Epidermal melanocyte (primary cell): ENCODE measurements at regions not wholly inside any gene's neighbourhood (a gene's known extent, or its start where the extent isn't known, plus 50 kb on each side); places are given as distances from the start of the nearest gene placed in this dataset.

ENCODE experiments used
- DNase-seq: peaks from one replicate; pipeline ENCODE4 v3.0.0; 2011; ENCODE audit warnings: low spot score; ENCODE audit not compliant: insufficient read length

DNA sequence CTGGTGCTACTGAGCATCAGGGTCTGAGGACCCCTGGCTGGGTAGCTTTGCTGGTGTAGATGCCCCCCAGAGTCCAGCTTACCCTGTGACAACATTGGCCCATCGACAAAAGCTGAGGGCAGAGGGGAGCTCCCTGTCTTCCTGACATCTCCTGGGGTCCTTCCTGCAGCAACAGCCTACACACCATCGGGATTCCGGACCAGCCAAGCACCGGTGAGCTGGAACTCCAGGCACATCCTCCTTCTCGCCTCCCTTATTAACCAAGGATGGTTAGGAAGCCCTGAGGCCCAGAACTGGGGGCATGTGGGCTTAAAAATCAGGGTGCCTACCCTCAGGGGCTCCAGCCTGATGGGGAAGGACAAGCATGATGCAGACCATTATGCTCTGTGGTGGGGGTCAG is 658.0 kb downstream of the PTPRU start:
- DNase-seq = no peak

DNA sequence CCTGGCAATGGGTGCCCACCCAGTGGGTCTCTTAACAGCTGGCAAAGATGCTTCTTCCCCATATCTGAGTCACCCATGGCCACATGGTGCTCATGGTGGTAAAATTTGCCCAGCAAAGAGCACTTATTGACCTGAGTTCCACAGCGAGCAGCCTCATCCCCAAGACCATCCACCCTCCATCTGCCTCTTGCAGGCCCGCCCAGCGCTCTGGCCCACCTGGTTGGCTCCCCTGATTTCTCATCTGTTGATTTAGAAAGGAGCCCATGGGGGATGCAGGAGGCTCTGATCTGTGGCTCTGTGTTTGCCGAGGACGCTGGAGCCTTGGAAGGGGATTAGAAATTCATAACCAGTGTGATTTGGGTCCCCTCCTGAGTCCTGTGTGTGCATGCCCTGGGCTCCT is 657.5 kb downstream of the PTPRU start:
- no peak for DNase-seq

DNA sequence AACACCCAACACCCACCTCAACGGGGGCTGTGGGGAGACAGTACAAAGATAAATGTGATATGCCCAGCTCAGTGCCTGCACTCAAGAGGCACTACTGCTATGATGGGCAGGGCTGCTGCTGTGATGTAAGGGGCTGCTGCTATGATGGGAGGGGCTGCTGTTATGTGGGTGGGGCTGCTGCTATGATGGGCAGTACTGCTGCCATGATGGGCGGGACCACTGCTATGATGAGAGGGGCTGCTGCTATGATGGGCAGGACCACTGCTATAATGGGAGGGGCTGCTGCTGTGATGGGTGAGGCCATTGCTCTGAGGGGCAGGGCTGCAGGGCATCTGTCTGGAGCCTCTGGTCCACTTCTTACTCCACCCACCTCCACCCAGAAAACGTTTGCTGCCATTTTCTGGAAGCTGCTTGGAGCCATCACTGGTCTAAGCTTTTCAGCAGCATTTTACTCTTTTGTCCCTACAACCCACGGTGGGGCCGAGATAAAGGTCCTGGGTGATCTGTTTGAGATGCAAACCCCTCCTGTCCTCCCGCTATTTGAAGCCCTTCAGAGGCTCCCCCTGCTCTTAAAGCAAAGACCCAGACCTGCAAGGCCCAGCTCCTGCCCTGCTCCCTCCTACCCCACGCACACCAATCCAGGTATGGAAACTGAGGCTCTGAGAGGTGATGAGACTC is 656.9 kb downstream of the PTPRU start:
- DNase-seq = no peak

DNA sequence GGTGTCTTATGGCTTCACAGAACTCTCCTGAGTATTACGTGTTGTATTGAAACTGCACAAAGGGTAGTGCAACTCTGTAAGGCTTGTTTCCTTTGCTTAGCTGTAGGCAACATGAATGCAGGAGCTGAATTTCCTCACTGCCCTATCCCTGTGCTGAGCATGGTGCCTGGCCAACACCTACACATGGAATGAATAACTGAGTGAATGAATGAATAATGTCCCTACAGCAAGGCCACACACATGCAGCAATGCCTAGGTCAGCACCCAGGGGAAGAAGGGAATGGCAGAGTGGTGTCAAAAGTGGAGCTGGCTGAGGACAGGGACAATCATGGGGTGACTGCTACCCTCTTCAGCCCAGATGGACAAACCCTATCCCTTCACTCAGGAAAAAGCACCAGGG is 655.9 kb downstream of the PTPRU start:
- no peak for DNase-seq

DNA sequence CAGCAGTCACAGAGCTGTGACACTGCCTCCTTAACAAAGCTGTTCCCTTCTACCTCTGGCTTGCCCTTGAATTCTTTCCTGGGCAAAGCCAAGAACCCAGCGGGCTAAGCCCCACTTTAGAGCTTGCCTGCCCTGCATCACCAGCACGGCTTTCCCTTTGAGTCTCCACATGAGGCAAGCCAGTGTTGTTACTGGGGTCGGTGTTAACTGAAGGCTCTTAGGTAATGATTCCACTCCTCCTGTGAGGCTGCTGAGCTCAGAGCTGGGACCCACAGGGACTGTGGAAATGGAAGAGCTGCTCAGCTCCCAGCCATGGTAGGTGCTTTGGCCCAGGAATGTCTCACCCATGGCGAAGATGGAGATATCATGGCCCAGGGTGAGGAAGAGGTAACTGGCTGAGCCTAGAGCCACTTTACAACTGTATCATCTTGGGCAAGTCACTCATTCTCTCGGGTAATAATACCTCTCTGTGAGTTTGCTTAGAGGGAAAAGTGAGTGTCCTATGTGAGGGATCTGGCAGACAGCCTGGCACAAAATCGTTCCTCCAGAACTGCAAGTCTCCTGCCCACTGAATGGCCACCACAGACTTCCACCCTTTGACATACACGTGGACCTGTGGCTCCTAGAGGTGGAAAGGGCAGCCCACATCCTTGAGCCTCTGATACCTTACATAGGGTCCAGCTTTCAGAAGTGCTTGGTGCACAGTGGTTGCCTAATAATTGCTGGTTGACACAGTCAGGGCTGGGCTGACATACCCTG is 654.1 kb downstream of the PTPRU start:
- no peak for DNase-seq

DNA sequence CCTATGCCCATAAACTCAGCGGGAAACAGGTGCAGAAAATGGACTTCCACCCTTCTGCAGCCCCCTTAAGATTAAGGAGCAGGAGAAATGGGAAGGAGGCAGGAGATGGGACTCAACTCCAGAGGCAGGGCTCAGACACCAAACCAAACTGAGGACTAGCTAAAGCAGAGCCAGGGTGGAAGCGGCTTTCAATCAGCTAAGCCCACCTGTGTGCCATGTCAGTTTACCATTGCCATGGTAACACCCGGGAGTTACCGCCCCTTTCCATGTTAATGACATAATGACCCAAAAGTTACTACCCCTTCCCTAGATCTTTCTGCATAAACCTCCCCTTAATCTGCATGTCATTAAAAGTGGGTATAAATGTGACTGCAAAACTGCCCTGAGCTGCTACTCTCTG is 653.5 kb downstream of the PTPRU start:
- no peak for DNase-seq

DNA sequence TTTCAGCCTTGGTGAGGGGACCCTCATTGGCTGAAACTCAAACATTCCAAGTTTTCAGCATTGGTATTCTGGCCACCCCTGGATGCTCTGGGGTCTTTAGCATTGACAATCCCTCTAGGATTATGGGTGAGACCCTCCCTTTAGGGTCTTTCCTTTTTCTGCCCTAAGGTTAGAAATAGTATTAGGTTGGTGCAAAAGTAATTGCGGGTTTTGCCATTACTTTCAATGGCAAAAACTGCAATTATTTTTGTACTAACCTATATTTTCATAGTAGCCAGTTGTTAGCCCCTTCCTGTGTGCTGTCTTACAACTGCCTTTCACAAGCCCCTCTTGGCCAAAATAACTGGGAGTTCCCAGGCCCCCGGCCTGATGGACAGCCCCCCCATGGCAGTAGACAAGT is 648.4 kb downstream of the PTPRU start:
- no peak for DNase-seq

DNA sequence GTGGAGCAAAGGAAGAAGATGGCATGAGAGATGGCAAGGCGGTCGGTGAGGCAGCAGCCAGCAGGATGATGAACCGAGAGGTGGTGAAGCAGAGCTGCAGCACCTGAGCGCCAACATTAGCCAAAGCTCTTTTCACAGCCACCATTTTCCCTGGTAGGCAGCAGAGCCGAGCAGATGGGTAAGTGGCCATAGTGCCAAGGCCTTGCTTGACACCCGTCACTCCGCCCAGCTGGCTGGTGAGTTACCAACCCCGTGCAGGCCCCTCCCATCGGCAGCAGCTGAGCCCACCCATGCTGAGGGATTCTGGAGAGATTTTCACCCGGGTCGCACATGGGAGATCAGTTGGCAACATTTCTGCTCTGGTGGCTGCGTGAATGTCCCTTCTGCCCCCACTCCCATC is 647.7 kb downstream of the PTPRU start:
- no peak for DNase-seq

DNA sequence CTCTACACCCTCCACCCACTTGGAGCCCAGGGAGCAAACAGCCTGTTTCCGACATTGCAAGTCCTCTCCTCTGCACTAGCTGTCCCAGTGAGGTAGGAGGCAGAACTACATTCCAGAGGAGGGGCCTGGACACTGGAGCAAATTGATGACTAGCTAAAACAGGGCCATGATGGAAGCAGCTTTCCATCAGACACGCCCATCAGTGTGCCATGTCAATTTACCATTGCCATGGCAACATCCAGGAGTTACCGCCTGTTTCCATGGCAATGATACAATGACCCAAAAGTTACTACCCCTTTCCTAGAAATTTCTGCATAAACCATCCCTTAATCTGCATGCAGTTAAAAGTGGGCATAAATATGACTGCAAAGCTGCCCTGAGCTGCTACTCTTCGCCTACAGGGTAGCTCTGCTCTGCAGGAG is 647.1 kb downstream of the PTPRU start:
- no peak for DNase-seq

DNA sequence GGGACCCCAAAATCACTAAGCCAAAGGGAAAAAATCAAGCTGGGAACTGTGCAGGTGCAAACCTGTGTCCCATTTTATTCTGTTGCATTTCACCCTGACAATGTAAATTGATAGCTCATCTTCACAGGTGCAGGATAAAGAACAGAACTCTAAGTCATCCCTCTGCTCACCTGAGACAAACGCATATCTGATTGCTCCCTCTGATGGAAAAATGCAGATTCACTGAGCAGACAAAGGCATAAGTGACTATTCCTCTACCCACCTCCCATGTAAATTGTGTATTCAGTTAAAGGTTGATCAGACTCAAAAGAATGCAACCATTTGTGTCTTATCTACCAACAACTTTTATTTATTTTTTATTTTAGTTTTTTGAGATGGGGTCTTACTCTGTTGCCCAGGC is 644.2 kb downstream of the PTPRU start:
- DNase-seq = no peak

DNA sequence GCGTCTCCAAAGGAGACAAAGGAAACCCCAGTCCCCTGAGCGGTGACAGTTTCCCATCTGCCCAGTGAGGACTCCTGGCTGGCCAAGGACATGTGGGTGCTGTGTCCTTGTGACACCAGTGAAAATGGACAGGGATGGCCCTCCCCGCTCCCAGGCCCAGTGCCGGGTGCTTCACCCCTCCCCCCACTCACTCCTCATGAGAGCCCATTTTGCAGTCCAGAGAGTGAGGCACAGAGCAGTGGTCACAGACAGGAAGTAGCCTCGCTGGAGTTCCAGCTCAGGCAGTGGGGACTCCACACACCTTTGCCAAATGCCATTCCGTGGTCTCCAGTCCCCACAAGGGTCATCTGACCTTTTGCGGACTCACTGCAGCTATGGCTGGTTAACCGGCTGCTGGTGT is 642.9 kb downstream of the PTPRU start:
- no peak for DNase-seq

DNA sequence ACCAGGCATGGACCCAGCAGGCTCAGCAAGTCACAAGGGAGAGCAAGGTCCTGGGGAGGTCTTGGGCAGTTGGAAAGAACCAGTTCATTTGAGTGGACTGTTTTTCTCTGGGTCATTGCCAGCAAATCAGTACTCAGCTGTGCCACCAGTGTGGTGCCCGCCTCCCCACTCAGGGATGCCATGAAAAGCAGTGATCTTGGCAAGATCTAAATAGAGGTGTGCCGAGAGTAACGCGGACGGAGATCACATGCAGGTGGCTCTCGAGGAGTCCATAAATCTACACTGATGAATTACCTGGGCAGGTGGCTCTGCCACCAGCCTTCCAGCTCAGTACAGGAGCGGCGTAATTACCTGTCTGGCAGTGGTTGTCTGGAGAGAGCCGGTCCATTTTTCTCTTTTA is 642.2 kb downstream of the PTPRU start:
- no peak for DNase-seq

DNA sequence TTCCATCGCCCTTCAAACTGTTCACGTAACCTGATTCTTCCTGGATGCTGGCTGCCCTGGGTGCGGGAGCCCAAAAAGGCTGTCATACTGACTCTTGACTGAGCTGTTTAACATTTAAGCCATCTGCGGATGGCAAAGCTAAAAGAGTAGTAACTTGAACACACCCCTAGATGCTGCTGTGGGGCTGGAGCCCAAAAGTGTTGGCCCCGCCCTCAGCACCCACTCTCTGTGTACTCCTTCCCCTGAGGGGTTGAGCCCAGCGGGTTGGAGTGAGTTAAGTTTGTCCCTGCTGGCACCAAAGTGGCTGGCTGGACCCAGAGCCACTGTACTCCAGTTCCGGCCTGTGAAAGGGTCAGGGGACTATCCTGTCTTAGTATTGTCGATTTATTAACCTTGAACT is 640.6 kb downstream of the PTPRU start:
- DNase-seq = no peak

DNA sequence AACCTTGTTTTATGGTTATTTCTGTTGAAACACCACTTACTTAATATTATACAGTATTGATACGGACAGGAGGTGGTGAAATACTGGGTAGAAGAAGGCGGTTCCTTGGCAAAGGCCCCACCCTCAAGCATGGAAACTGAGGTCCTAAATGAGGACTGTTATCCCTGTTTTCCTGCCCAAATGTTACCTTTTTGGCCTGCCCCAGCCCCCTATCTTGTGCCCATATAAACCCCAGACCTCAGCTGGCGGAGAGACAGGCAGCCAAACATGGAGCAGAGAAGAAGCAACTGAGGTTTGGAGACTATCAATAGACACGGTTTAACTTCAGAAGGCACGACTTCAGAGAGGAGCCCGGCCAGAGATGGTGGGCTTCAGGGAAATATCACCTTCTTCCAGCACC is 640.1 kb downstream of the PTPRU start:
- DNase-seq = no peak

DNA sequence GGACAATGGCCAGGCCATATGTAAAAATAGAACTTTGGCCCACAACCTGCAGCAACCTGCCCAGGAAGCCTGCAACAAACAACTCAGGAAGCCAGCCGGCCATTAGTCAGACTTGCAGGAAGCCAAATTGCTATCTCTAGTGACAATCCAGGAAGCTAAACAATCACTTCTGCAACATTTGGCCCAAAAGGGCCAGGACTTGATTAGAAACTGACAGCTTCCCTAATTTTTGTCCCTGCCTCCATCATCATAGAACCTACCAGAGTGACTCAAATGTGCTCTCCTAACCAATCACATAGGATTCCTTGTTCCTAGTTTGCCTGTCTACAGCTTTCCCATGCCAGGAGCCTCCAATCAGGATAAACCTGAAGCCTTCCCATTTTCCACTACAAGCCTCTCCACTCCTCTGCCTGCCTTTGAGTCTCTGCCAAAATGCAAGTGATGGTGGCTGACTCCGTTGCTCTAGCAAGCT is 639.3 kb downstream of the PTPRU start:
- DNase-seq = no peak

DNA sequence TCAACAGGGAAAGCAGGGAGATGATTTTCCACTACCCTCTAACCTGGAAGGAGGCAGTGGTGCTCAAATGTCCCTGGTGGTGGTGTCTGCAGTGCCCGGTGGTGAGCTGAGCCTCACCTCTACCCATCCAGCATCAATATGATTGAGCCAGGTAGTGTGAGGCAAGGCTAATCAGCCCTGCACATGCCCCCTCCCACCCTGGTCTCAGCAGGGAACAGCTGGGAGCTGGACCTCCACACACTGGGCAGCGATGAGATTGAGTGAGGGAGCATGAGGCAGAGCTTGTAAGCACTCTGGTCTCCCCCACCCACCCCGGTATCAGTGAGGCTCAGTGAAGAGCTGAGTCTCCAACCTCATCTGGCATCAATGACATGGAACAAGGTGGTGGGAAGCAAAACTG is 634.3 kb downstream of the PTPRU start:
- no peak for DNase-seq

DNA sequence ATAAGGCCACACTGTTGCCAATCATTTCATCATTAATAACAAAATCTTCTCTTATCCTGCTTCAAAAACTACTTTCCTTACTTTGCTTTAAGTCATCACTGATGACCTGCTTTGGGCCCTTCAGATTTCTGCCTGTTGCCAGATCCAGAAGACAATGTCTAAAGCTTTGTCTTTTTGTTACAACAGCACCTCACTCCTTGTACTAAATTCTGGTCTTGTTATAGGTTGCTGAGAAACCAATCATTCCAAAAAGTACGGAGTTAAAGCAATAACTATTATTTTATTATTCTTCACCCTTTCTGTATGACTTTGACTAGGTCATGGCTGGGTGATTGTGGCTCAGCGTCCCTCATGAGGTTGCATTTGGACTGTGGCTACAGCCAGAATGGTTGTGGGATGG is 633.5 kb downstream of the PTPRU start:
- DNase-seq = no peak

DNA sequence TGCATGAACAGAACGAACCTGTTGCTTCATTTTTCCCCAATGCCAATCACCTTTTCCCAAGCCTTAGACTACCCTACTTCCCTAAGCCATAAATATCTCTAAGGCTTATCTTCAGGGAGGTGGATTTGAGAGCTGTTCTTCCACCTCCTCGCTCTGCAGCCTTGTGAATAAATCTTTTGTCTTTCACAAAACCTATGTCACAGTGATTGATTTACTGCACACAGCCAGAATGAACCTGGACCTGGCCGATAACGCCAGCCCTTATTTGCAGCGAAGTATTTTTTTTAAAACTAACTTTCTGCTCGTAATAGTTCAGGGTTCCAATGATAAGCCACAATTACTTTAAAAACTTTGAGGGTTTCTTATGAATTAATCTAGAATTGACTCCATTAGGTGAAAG is 632.6 kb downstream of the PTPRU start:
- DNase-seq = no peak

DNA sequence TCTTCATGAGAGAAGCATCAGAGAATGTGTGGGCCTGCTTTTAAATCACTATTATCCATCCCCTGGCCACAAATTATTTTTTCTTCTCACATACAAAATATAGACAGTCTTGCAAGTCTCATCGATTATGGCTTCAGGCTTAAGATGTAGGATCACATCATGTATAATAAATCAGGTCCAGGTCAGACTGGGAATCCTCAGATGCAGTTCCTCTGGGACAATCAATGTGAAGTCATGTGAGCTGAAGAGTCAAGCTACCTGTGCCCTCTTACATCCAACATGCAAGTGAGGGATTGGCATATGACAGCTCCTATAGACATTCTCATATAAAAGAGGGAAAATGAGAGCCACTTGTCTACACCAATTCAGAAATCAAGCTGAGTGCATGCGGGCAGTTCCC is 631.8 kb downstream of the PTPRU start:
- no peak for DNase-seq

DNA sequence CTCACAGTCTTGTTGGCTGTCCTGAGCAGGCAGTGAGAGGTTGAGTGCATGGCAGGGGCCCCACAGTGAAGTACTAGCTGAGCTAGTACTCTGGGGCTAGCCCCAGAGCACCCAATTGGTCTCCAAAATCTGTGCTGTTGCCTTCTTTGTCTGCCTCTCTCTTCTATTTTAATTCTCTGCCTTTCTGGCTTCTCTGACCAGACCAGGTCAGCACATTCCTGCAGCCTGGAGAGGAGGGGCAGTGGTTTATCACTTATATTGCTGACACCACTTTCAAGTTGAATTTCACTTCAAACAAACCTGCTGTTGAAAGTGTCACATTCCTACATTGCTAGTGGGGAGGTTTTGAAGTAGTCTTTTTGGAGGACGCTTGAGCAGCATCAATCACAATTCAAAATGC is 628.7 kb downstream of the PTPRU start:
- DNase-seq = no peak

DNA sequence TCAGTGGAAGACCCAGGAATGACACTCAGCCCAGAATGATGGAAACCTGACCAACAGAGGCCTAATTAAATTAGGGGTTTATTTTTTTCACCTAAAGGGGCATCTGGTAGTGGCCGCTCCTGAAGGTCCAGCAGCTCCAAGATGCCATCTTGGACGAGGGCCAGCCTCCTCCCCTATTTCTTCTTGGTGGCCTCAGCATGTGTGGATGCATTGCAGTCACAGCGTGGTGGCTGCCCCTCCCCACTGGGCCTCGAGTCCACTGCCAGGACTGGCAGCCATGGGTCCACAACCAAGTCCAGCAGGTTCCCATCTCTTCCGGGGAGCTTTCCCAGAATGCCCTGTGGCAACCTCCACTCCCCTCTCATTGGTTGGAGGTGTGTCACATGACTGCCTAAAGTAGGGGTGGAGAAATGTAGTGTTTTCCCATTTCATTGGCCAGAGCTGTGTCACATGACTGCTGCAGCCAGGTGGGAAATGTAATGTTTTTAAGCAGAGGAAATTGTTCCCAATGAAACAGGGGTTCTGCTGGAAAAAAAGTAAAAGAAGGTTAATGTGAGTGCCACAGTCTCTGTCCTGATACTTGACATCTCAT is 628.2 kb downstream of the PTPRU start:
- DNase-seq = no peak

DNA sequence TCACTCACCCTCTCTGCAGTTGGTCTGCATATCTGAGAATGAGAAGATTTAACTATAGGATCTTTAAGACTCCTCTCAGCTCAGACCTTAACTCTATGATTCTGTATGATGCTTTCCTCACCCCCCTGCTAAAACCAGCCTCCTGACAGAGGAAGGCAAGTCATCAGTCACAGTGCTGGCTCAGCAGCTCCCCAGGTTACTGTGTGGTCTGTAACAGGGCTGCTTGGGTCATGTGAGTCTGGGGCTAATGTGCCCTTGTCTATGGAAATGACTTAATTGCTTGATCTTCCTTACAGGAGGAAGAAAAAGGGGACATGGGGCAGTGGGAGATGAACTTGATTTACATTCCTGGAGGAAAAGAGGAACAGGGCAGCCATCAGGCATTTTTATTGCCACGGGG is 625.6 kb downstream of the PTPRU start:
- no peak for DNase-seq

DNA sequence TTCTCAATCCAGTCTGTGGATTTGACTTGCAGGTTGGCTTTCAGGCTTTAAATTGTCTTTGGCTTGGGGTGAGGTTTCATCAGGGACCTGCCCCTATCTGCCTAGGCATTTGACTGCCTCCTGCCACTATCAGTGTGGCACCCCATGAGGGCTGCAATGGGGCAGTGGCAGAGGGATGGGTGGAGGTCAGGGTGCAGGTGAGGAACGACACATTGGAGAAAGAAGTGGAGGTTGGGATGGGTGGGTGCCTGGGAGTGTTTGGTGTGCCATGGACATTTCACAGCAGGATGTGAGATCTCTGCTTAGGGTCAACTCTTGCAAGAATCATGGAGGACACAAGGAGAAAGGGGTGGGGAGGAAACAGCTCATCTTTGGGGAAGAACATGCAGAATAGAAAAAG is 625.1 kb downstream of the PTPRU start:
- no peak for DNase-seq
